HG03039 (cell line): ENCODE measurements at regions not wholly inside any gene's neighbourhood (a gene's known extent, or its start where the extent isn't known, plus 50 kb on each side); places are given as distances from the start of the nearest gene placed in this dataset.

Experiments used
- ATAC-seq: cut with Tn5 transposase; IDR thresholded peaks from one replicate; pipeline ENCODE4 v1.9.1; 2021; ENCODE audit warnings: mild to moderate bottlenecking, moderate library complexity; ENCODE audit not compliant: unreplicated experiment

- ATAC-seq = no peak
These were observed 547.4 kb upstream of the CXADR start for GRCh38 chr21:16965424-16965823.

DNA sequence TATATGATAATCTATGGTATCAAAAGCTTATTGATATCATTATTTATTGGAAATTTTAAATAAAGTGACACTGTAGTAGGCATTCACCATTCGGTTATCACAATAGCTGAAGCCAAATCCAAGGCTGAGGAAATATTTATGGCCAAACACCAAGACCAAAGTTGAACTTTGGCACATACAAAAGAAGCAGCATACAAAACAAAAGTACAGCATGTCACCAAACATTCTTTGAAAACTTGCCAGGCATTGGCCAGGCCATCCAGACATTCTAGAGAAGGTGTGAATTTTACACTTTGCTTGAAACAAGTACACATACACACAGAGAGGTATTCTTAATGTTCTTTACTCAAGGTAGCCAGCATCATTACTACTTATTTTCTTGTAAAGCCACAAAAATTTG is 544.4 kb upstream of the CXADR start:
- ATAC-seq = no peak

DNA sequence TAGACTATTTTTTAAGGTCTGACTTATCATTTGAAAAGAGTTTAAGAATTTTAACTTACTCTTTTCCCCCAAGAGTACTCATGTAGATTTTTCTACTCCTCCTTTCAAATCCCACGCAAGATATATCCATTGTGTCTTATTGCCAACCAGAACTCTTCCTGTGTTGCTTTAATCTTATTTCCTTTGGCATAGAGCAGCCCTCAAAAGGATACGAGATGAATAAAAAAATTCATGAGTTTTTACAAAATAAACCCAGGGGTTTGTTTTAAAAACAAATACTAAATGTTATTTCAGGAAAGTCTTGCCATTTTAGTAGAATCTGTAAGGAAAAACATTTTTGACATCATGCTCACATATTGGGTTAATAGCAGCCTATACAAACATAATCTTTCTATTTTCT is 543.2 kb upstream of the CXADR start:
- ATAC-seq = no peak

- ATAC-seq = no peak
These were observed 538.8 kb upstream of the CXADR start for GRCh38 chr21:16974060-16974459.

- ATAC-seq = no peak
These were observed 536.6 kb upstream of the CXADR start for GRCh38 chr21:16976193-16976592.

DNA sequence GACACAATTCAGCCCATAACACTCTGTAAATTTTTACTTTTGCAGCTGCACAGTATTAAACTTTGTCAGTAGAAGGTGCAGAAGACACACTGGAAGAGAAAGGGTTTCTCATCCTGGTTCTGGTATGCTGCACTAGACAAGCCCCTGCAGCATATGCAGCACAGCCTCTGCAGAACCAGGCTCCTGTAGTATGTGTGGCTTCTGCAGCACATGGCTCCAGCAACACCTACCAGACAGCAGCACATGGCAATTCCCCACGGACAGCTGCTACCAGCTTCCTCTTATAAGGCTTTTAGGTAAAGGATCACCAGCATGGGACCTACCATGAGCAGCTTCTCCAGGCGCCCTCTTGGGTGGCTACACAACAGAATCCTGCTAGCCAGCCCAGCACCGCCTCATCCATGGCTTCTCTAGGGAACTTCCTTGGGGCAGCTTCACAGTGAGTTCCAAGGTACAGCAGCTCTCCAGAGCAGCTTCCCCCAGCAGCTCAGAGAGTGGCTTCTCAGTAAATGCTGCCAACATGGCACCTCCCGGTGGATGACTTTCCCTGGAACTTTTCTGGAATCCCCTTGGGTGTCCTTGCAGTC is 534.4 kb upstream of the CXADR start:
- ATAC-seq = no peak

DNA sequence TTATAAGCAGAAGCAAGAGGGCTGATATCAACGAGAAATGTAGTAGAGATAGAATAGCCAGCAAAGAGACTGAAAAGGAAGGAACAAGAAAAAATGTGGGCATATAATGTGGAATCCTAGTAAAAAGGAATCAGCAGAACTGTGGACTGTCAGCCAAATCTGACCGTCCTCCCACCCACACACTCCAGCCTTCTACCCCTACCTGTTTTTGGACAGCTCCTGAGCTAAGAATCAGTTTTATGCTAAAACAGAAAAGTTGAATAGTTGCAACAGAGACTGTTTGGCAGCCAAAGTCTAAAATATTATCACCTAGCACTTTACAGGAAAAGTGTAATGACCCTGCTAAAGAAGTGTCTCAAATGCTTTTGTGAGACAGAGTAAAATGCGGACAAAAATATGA is 533.3 kb upstream of the CXADR start:
- no peak for ATAC-seq

DNA sequence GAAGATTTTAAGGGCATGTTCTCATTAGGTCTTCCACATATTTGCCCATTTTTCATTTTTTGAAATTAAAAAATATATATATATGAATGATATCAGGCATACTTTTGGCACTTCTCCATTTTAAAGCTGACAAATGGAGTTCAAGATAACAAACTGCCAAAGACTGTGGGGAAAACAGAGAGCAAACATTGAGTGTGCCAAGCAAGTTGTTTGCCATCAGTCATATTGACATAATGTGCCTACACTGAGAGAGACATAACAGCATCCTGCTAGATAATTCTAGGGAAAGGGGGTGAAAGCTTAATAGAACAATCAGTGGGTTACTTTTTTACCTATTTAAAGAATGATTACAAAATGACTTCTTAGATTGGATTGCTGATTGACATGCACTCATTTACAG is 529.4 kb upstream of the CXADR start:
- no peak for ATAC-seq

GRCh38 chr21:16992448-16992847 is 520.4 kb upstream of the CXADR start:
- no peak for ATAC-seq

- no peak for ATAC-seq
These were observed 519.3 kb upstream of the CXADR start for GRCh38 chr21:16993416-16994038.

DNA sequence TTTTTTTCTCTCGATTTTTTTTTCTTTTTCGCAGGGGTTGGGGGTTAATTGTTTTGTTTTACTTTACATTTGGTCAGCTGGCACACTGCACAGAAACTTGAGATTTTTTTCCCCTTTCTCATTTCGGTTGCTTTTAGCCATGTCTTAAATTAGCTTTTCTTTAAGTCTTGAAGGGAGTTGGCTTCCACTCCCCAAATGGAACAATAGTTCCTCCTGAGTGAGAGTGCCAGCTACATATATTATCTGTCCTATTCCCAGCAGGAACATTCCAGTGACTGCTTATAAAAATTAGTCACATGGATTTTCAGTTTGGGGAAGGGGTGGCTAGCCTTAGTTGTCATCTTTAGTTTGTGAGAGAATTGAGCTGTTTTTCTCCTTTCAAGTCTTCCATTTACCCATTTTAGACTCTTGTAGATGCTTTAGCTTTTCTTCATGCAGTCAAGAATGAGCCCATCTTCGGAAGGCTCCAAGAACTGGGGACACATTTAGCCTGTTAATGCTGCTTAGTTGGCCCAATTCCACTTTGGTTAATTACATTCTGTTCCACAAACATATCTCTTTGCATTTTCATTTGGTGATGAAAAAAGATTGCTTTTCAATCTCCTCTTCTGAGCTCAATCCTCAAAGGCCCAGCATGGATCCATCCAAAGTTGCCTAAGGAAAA is 510.1 kb upstream of the CXADR start:
- no peak for ATAC-seq

DNA sequence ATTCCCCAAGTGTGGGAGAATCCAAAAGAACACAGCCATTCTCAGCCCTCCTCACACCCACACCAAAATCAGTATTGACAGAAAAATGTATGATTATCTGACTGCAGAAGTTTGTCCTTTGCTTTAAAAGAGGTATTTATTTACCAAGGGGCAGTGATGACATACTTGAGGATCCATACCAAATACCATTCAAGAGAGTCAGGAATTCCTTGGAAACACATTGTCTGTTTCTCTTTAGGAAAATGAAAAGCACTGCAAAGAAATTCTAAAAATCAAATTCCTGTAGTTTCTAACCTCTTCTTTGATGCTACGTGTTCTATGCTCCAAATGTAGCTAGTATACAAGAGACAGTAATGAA is 509.6 kb upstream of the CXADR start:
- ATAC-seq = no peak

- no peak for ATAC-seq
These were observed 509.0 kb upstream of the CXADR start for GRCh38 chr21:17003763-17004373.

- no peak for ATAC-seq
These were observed 480.6 kb upstream of the CXADR start for GRCh38 chr21:17032141-17032655.

DNA sequence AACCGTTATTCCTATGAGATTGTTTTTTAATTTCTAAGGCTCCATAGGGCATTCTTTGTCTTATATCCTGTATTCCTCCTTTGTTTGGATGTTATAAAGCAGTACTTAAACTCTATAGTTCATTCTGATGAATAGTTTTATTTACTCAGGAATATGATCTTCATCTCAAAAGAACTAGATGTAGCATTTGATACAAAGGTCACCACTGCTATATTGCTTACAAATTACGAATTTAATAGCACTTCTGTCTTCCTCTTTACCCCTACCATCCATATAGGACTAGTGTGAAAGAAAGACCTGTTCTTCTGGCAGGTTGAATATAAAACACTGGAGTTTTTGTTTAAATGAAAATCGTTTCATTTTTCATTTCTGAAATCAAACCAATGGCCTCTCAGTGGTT is 468.1 kb upstream of the CXADR start:
- ATAC-seq = no peak

DNA sequence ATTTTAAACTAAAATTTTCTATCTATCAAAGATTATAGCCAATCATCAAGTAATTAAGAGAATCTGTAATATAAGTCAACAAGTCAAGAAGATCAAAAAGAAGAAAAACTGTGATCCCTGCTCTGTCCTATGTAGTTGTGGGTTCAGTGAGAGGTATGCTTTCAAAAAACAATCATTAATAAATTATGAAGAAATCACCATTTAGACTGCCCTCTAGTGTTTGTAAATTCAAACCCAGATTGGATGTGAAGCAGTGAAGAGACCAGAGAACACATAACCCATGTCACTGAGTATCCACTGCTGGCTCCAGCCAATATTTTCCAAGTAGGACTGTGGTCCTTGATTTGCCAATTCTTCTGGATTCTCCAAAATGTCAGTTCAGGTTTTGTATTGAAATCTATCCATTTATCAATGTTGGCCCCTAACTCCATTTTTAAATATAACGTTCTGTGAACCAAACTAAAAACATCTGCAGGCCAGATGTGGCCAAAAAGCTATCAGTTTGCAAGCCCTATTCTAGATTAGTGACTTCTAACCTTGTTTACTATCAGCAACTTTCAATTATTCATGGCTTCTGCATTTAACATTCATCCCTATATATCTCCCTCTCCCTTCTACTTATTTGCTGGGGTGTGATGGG is 467.5 kb upstream of the CXADR start:
- no peak for ATAC-seq

DNA sequence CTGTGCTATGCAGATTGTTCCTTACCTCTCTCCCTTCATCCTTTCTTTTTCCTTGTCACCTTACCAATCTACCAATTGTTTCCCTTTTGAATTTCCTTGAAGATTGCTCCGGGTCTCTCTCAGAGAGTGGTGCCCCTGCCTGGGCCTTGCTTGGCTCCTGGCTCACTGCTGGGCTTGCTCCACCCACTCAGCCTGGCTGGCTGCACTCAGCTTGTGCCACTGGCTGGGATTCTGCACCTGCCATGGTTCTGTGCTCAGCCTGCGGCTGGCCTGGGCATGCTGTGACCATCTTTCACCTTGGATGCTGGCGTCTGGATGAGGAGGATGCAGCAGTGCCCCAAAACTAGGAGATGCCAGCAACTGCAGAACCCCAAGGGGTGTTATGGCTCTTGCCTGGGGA is 463.9 kb upstream of the CXADR start:
- no peak for ATAC-seq

DNA sequence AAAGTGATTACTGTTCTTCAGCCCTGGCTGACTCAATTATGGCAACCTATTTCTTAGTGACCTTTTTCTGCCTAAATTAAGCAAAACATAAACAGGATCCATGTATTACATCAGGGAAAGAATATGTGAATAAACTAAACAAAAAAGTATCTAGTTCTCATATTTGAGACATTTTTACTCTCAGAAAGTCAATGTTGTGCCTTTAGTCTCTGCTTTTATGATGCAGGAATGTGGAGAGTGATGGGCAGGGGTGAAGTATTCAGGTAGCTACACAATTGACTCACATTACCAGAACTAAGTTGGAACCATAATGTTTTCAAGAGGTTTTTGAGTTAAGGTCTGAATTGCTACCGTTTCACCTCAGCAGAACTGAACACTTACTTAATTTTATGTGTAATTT is 462.7 kb upstream of the CXADR start:
- no peak for ATAC-seq

- no peak for ATAC-seq
These were observed 462.2 kb upstream of the CXADR start for GRCh38 chr21:17050646-17051045.

- ATAC-seq = no peak
These were observed 461.8 kb upstream of the CXADR start for GRCh38 chr21:17051054-17051453.

DNA sequence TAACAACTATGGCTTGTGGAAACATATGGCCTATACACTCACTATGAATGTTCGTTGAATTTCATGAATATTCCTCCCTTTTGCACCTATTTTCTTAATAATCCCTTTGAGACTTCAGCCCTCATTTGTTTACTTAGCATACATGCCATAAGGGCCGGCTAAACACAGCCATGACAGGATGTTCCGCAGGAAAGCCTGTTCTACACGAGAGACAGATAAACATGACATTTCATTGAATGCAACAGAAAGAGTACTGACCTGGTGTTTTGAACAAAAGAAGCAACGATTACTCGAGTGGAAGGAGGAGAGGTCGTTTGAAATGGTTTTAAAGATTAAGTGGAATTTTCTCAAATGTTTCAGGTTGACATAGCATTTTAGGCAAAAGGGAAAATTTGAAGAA is 459.5 kb upstream of the CXADR start:
- no peak for ATAC-seq

DNA sequence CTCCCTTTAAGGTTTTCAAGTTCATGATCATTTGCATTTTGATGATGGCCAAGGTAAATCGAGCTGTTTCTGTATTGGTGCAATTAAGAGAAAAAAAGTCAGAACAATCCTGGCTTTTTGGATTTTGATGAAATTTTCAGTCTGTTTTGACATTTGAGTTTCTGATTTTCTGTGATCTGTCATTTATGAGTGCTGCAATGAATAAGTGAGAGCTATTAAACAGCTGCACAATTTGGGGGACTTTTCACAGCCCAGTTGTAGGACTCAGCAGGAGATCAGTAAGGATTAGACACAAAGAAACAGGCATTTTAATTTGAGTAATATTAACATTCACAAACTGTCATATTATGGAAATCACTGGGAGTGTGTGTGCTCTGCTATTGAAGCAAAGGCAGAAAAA is 452.9 kb upstream of the CXADR start:
- ATAC-seq = no peak
